ENCODE measurements at regions not wholly inside any gene's neighbourhood (a gene's known extent, or its start where the extent isn't known, plus 50 kb on each side); places are given as distances from the start of the nearest gene placed in this dataset.

- H4K20me1 ChIP-seq (ENCODE audit: insufficient read depth, low read length), result no peaks in the 10 kb centered on the region
- no peak overlapping the region for H3K4me2 ChIP-seq (ENCODE audit: low read depth, low read length)
- H3K4me1 ChIP-seq (ENCODE audit: insufficient read depth, low read length), result no peaks in the 10 kb centered on the region
- no peak for FAIRE-seq
- H3K9me3 ChIP-seq (ENCODE audit: low read length), result no peaks in the 10 kb centered on the region
- ChIA-PET POLR2A (no interaction called here), CTCF (ENCODE audit: low intra/inter-chr PET ratio, low total read pairs) (no interaction called here)
- WGBS (ENCODE audit: low lambda C conversion rate), result 0% methylated on average over 1 of the region's 1 CpG
- no peak for DNase-seq (ENCODE audit: low spot score)
- no peak overlapping the region for H2AFZ ChIP-seq (ENCODE audit: low read length)
- no peak overlapping the region for H3K4me3 ChIP-seq (replicated peaks in 1 of 3; ENCODE audit: insufficient read depth in 1 of 3, low read depth in 2 of 3, low read length in 3 of 3)
- TF ChIP-seq ZNF329 (CRISPR knock-in tag; IDR thresholded peaks at IDR 0.05; ENCODE audit: low read depth), result no peak
- TF ChIP-seq ZNF343 (CRISPR knock-in tag; IDR thresholded peaks at IDR 0.05), result no peak
- TF ChIP-seq HNRNPL (IDR thresholded peaks at IDR 0.05; ENCODE audit: low read depth, low read length), result no peak
- no peak for TF ChIP-seq HOXA9 (CRISPR knock-in tag; IDR thresholded peaks at IDR 0.05; ENCODE audit: borderline replicate concordance)
- TF ChIP-seq ZNF281 (CRISPR knock-in tag; IDR thresholded peaks at IDR 0.05; ENCODE audit: borderline replicate concordance), result no peak
- TF ChIP-seq MXD3 (CRISPR knock-in tag; IDR thresholded peaks at IDR 0.05), result no peak
- no peak overlapping the region for H3K27ac ChIP-seq (ENCODE audit: extremely low read length, insufficient read depth, low read length)
- no peaks in the 10 kb centered on the region for H3K36me3 ChIP-seq (replicated peaks in 1 of 2; ENCODE audit: control insufficient read depth in 1 of 2, insufficient read depth in 2 of 2, low read length in 2 of 2)
- in situ Hi-C loops (cut with HindIII; ENCODE audit: extremely low pct_ligation_motif_present, low pct_unique_long_range_greater_than_20kb), result no loop called here
- intact Hi-C loops (cut with micrococcal nuclease; ENCODE audit: unreplicated experiment), result no loop called here
- BruUV-seq (replicated peaks), result no TSS peak
- no peak for ATAC-seq
- no peaks in the 10 kb centered on the region for H3K79me2 ChIP-seq (ENCODE audit: insufficient read depth, low read length)
- H3K9ac ChIP-seq (ENCODE audit: insufficient read depth, low read depth, low read length), result no peak overlapping the region
- H3K27me3 ChIP-seq (ENCODE audit: control insufficient read depth in 1 of 2, insufficient read depth in 2 of 2, low read length in 2 of 2), result no peaks in the 10 kb centered on the region
Observed at GRCh38 chr9:21609506-21609905, 127.4 kb upstream of the IFNE start.

- no peak overlapping the region for H3K4me2 ChIP-seq (ENCODE audit: low read depth, low read length)
- in situ Hi-C loops (cut with HindIII; ENCODE audit: extremely low pct_ligation_motif_present, low pct_unique_long_range_greater_than_20kb), result no loop called here
- FAIRE-seq, result no peak
- no peaks in the 10 kb centered on the region for H3K4me1 ChIP-seq (ENCODE audit: insufficient read depth, low read length)
- no peak overlapping the region for H3K9ac ChIP-seq (ENCODE audit: insufficient read depth, low read depth, low read length)
- intact Hi-C loops (cut with micrococcal nuclease; ENCODE audit: unreplicated experiment), result no loop called here
- no peaks in the 10 kb centered on the region for H3K27me3 ChIP-seq (ENCODE audit: control insufficient read depth in 1 of 2, insufficient read depth in 2 of 2, low read length in 2 of 2)
- no peaks in the 10 kb centered on the region for H4K20me1 ChIP-seq (ENCODE audit: insufficient read depth, low read length)
- no peak for ATAC-seq
- H2AFZ ChIP-seq (ENCODE audit: low read length), result no peak overlapping the region
- WGBS (ENCODE audit: low lambda C conversion rate), result 0% methylated on average over 1 of the region's 1 CpG
- POLR2A ChIA-PET, result no interaction called here
- TF ChIP-seq ZMAT5 (CRISPR knock-in tag; IDR thresholded peaks at IDR 0.05; ENCODE audit: borderline replicate concordance, low read depth) (no peak), KAT2B (IDR thresholded peaks at IDR 0.05; ENCODE audit: borderline replicate concordance, low read depth, low read length) (no peak), KLF16 (CRISPR knock-in tag; IDR thresholded peaks at IDR 0.05) (no peak), E2F5 (CRISPR knock-in tag; conservative IDR thresholded peaks at IDR 0.05) (no peak)
- no peak for DNase-seq (ENCODE audit: low spot score)
- no TSS peak for BruUV-seq (replicated peaks)
- CTCF ChIA-PET (ENCODE audit: low intra/inter-chr PET ratio, low total read pairs), result no interaction called here
- no peaks in the 10 kb centered on the region for H3K9me3 ChIP-seq (ENCODE audit: low read length)
- no peaks in the 10 kb centered on the region for H3K79me2 ChIP-seq (ENCODE audit: insufficient read depth, low read length)
- no peak overlapping the region for H3K4me3 ChIP-seq (replicated peaks in 1 of 3; ENCODE audit: insufficient read depth in 1 of 3, low read depth in 2 of 3, low read length in 3 of 3)
- no peak overlapping the region for H3K27ac ChIP-seq (ENCODE audit: extremely low read length, insufficient read depth, low read length)
- H3K36me3 ChIP-seq (replicated peaks in 1 of 2; ENCODE audit: control insufficient read depth in 1 of 2, insufficient read depth in 2 of 2, low read length in 2 of 2), result no peaks in the 10 kb centered on the region
Observed at GRCh38 chr9:21611891-21612290, 129.8 kb upstream of the IFNE start.

All from HepG2 (cell line).